IMR-90 (cell line): ENCODE measurements at regions not wholly inside any gene's neighbourhood (a gene's known extent, or its start where the extent isn't known, plus 50 kb on each side); places are given as distances from the start of the nearest gene placed in this dataset.

ENCODE experiments used
- ATAC-seq: fragments of 200-7000 bp; cut with Tn5 transposase; 2 replicates; pipeline ENCODE4 v1.9.1; 2020; ENCODE audit warnings: low read depth, mild to moderate bottlenecking, moderate library complexity
- BruUV-seq: library from RNA; stranded (reverse); fragments of 400-500 nt; replicated peaks from 2 replicates; lab custom pipeline; 2021; lab: Mats Ljungman, UMichigan
- CTCF ChIA-PET: fragments of 300-600 bp; formaldehyde crosslinking; extraction: SDS; loops from one replicate; lab custom pipeline; 2021; ENCODE audit warnings: antibody characterized with exemption; lab: Yijun Ruan, JAX
- POLR2A ChIA-PET: fragments of 300-600 bp; sonication (Branson Sonifier 250); formaldehyde crosslinking; loops from one replicate; lab custom pipeline; 2022; ENCODE audit warnings: antibody characterized with exemption; ENCODE audit not compliant: unreplicated experiment; lab: Charles Lee
- DNase-seq: peaks from one replicate; pipeline ENCODE4 v3.0.0; 2013
- H2AFZ ChIP-seq: replicated peaks from 2 replicates; pipeline ENCODE3; 2013; ENCODE audit warnings: low read length, mild to moderate bottlenecking; ENCODE audit not compliant: poor library complexity
- H2AK5ac ChIP-seq: 2 replicates; pipeline ENCODE4 v1.6.1; 2013; ENCODE audit warnings: low read depth, low read length, inconsistent platforms
- H2AK9ac ChIP-seq: replicated peaks from 2 replicates; pipeline ENCODE3; 2013; ENCODE audit warnings: mild to moderate bottlenecking, low read depth, low read length, moderate library complexity; ENCODE audit not compliant: poor library complexity
- H2BK120ac ChIP-seq: 2 replicates; pipeline ENCODE4 v1.6.1; 2013; ENCODE audit warnings: low read depth, low read length, inconsistent platforms
- H2BK15ac ChIP-seq: 3 replicates; pipeline ENCODE4 v1.6.1; 2013; ENCODE audit warnings: low read depth, low read length, inconsistent platforms
- H2BK20ac ChIP-seq: 2 replicates; pipeline ENCODE4 v1.6.1; 2013; ENCODE audit warnings: low read depth, mild to moderate bottlenecking, inconsistent platforms, low read length, moderate library complexity
- H2BK5ac ChIP-seq: 2 replicates; pipeline ENCODE4 v1.6.1; 2013; ENCODE audit warnings: mild to moderate bottlenecking, low read depth, low read length, inconsistent platforms; ENCODE audit not compliant: poor library complexity, severe bottlenecking
- H3K14ac ChIP-seq: replicated peaks from 2 replicates; pipeline ENCODE4 v1.6.1; 2013; ENCODE audit warnings: low read depth, low read length, inconsistent platforms
- H3K18ac ChIP-seq: 2 replicates; pipeline ENCODE4 v1.6.1; 2013; ENCODE audit warnings: low read depth, low read length, control low read depth
- H3K23ac ChIP-seq: 2 replicates; pipeline ENCODE4 v1.6.1; 2013; ENCODE audit warnings: low read depth, low read length, inconsistent platforms
- H3K27ac ChIP-seq: 2 replicates; pipeline ENCODE4 v1.5.1; 2013; ENCODE audit warnings: mild to moderate bottlenecking, control low read depth, low read length; ENCODE audit not compliant: insufficient read depth
- H3K27me3 ChIP-seq: 2 replicates; pipeline ENCODE4 v1.6.1; 2013; ENCODE audit warnings: low read length; ENCODE audit not compliant: control insufficient read depth, insufficient read depth
- H3K36me3 ChIP-seq: 2 replicates; pipeline ENCODE4 v1.6.1; 2013; ENCODE audit warnings: low read length, mixed read lengths; ENCODE audit not compliant: control insufficient read depth, insufficient read depth
- H3K4ac ChIP-seq: 2 replicates; pipeline ENCODE4 v1.6.1; 2013; ENCODE audit warnings: low read depth, low read length, inconsistent platforms
- H3K4me1 ChIP-seq: 2 replicates; pipeline ENCODE4 v1.6.1; 2013; ENCODE audit warnings: low read length, mixed read lengths; ENCODE audit not compliant: control insufficient read depth, insufficient read depth
- H3K4me2 ChIP-seq: 2 replicates; pipeline ENCODE4 v1.6.1; 2013; ENCODE audit warnings: low read depth, mild to moderate bottlenecking, control low read depth, low read length, moderate library complexity
- H3K4me3 ChIP-seq: 2 replicates; pipeline ENCODE4 v1.5.1; 2013; ENCODE audit warnings: low read depth, mild to moderate bottlenecking, control low read depth, low read length, moderate library complexity; ENCODE audit not compliant: insufficient read depth
- H3K56ac ChIP-seq: 2 replicates; pipeline ENCODE4 v1.6.1; 2013; ENCODE audit warnings: low read length, inconsistent platforms; ENCODE audit not compliant: insufficient read depth; ENCODE audit errors: extremely low read depth
- H3K79me1 ChIP-seq, 2 experiments: 2 replicates each; pipeline ENCODE4 v1.6.1; 2013; ENCODE audit warnings: low read length in 2 of 2, inconsistent platforms in 1 of 2, low read depth in 1 of 2
- H3K9ac ChIP-seq: 2 replicates; pipeline ENCODE4 v1.6.1; 2013; ENCODE audit warnings: low read depth, low read length, control low read depth
- H3K9me1 ChIP-seq: 2 replicates; pipeline ENCODE4 v1.6.1; 2013; ENCODE audit warnings: low read length, inconsistent platforms; ENCODE audit not compliant: insufficient read depth
- H3K9me3 ChIP-seq: 2 replicates; pipeline ENCODE4 v1.6.1; 2013; ENCODE audit warnings: low read length; ENCODE audit not compliant: control insufficient read depth, insufficient read depth
- H4K20me1 ChIP-seq: 2 replicates; pipeline ENCODE4 v1.6.1; 2013; ENCODE audit warnings: low read length, inconsistent platforms; ENCODE audit not compliant: insufficient read depth
- H4K5ac ChIP-seq: 2 replicates; pipeline ENCODE4 v1.6.1; 2013; ENCODE audit warnings: mild to moderate bottlenecking, low read depth, low read length, control low read depth
- H4K8ac ChIP-seq, 2 experiments: 2 replicates each; pipeline ENCODE4 v1.6.1; 2013; ENCODE audit warnings: low read depth in 2 of 2, low read length in 2 of 2, control low read depth in 1 of 2, inconsistent platforms in 1 of 2
- H4K91ac ChIP-seq: 2 replicates; pipeline ENCODE4 v1.6.1; 2013; ENCODE audit warnings: low read depth, low read length, inconsistent platforms; ENCODE audit not compliant: insufficient read depth
- BHLHE40 ChIP-seq: fragments of 150-350 bp; IDR thresholded peaks from 2 replicates; pipeline ENCODE4 v1.6.1; 2016; ENCODE audit warnings: mild to moderate bottlenecking, low read depth, low read length
- CEBPB ChIP-seq: IDR thresholded peaks from 2 replicates; pipeline ENCODE4 v1.6.1; 2012; ENCODE audit warnings: low read depth, low read length, improper control_type of control experiment
- CHD1 ChIP-seq: IDR thresholded peaks from 2 replicates; pipeline ENCODE4 v1.6.1; 2012; ENCODE audit warnings: low read depth, low read length, improper control_type of control experiment
- FOS ChIP-seq: fragments of 150-350 bp; IDR thresholded peaks from 2 replicates; pipeline ENCODE4 v1.6.1; 2016; ENCODE audit warnings: low read depth, low read length
- MAFK ChIP-seq: IDR thresholded peaks from 2 replicates; pipeline ENCODE4 v1.6.1; 2012; ENCODE audit warnings: low read depth, low read length, improper control_type of control experiment
- MAZ ChIP-seq: IDR thresholded peaks from 2 replicates; pipeline ENCODE4 v1.6.1; 2012; ENCODE audit warnings: low read depth, mild to moderate bottlenecking, low read length, improper control_type of control experiment, moderate library complexity, borderline replicate concordance
- MXI1 ChIP-seq: IDR thresholded peaks from 2 replicates; pipeline ENCODE4 v1.6.1; 2012; ENCODE audit warnings: low read depth, mild to moderate bottlenecking, low read length, moderate library complexity, borderline replicate concordance
- NFE2L2 ChIP-seq: fragments of 150-350 bp; IDR thresholded peaks from 2 replicates; pipeline ENCODE4 v1.6.1; 2016; ENCODE audit warnings: low read depth, mild to moderate bottlenecking, low read length
- POLR2A ChIP-seq: IDR thresholded peaks from 2 replicates; pipeline ENCODE4 v1.6.1; 2012; ENCODE audit warnings: mild to moderate bottlenecking, low read depth, low read length
- RAD21 ChIP-seq: IDR thresholded peaks from 2 replicates; pipeline ENCODE4 v1.6.1; 2012; ENCODE audit warnings: low read length, improper control_type of control experiment
- RCOR1 ChIP-seq: IDR thresholded peaks from 2 replicates; pipeline ENCODE4 v1.6.1; 2012; ENCODE audit warnings: mild to moderate bottlenecking, low read length, improper control_type of control experiment; ENCODE audit not compliant: insufficient replicate concordance
- RFX5 ChIP-seq: IDR thresholded peaks from 2 replicates; pipeline ENCODE4 v1.8.0; 2012; ENCODE audit warnings: low read depth, mild to moderate bottlenecking, low read length, moderate library complexity
- SMC3 ChIP-seq: fragments of 150-350 bp; IDR thresholded peaks from 2 replicates; pipeline ENCODE4 v1.6.1; 2016; ENCODE audit warnings: low read depth, mild to moderate bottlenecking, antibody characterized with exemption, low read length, moderate library complexity
- WGBS, 2 experiments: methylation state at CpG; one replicate each; pipeline versions ENCODE4 v1.1.5 to v1.1.7; 2013; ENCODE audit warnings: missing lambda C conversion rate in 2 of 2; ENCODE audit not compliant: insufficient read length in 1 of 2; ENCODE audit errors: extremely low coverage in 2 of 2; 5-methylcytosine and 5-hydroxymethylcytosine counted together
- dilution Hi-C: fragments of 300-500 bp; cut with HindIII; formaldehyde crosslinking; loops from one replicate; pipeline ENCODE4 v1.14.3; 2018; ENCODE audit warnings: low sequenced_read_pairs; ENCODE audit not compliant: unreplicated experiment
- in situ Hi-C: fragments of 300-500 bp; cut with MboI; formaldehyde crosslinking; loops from 3 replicates; pipeline ENCODE4 v1.14.3; 2019; ENCODE audit warnings: low sequenced_read_pairs, inconsistent platforms, mixed read lengths
- intact Hi-C: fragments of 100-400 bp; cut with micrococcal nuclease; formaldehyde crosslinking; loops from 2 replicates; pipeline ENCODE4 v1.10.0; 2022
- TF ChIP-seq, protein P1 (sequence below): fragments of 150-350 bp; IDR thresholded peaks from 2 replicates; pipeline ENCODE4 v1.6.1; 2017; ENCODE audit warnings: mild to moderate bottlenecking, antibody characterized with exemption, low read length, low read depth
- TF ChIP-seq, protein P2 (sequence below): fragments of 150-350 bp; IDR thresholded peaks from 2 replicates; pipeline ENCODE4 v1.6.1; 2016; ENCODE audit warnings: low read depth, mild to moderate bottlenecking, low read length, moderate library complexity, borderline replicate concordance
- TF ChIP-seq, protein P3 (sequence below): conservative IDR thresholded peaks from 2 replicates; pipeline ENCODE4 v1.5.1; 2012; ENCODE audit warnings: mild to moderate bottlenecking, low read depth, low read length, improper control_type of control experiment

DNA sequence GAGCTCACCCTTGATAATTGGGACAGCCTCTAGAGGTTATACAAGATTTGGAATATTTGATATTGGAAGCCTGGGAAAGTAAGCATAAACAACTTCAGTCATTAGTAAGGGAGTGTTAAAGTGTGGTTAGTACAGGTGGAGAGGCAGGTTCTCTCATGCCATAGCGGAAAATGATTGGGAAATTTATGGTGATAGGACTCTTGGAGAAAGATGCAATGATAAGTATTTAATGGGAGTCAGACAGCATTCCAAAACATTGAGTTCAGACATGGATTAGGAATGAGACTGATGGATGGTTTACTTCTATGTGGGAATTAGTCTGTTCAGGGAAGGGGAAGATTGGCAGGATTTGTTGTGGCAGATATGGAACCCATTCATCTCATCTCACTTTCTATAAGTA lies 152.7 kb downstream of the MCHR2 start:
- Histone ChIP-seq H4K8ac (no peak overlapping the region), H4K20me1 (no peaks in the 10 kb centered on the region), H2BK120ac (no peak overlapping the region), H2AK9ac (no peak overlapping the region), H3K23ac (no peak overlapping the region), H2BK5ac (no peak overlapping the region), H2AK5ac (no peak overlapping the region), H3K79me1 (no peaks in the 10 kb centered on the region), H3K9me1 (no peaks in the 10 kb centered on the region), H3K4me1 (peaks cover under 1% of the 10 kb centered on the region; the same call in 1 of the 2 replicates), H3K18ac (no peak overlapping the region), H3K56ac (no peak overlapping the region), H3K27me3 (peaks cover 6% of the 10 kb centered on the region), H3K4ac (no peak overlapping the region), H2AFZ (no peak overlapping the region), H2BK20ac (no peak overlapping the region), H3K36me3 (no peaks in the 10 kb centered on the region), H3K14ac (no peak overlapping the region), H3K9ac (no peak overlapping the region), H3K4me2 (no peak overlapping the region), H3K27ac (no peak overlapping the region), H4K91ac (no peak overlapping the region), H3K9me3 (no peaks in the 10 kb centered on the region), H2BK15ac (no peak overlapping the region), H4K5ac (no peak overlapping the region), H3K4me3 (no peak overlapping the region)
- intact Hi-C loops (no loop called here), dilution Hi-C loops (no loop called here), in situ Hi-C loops (no loop called here)
- POLR2A ChIA-PET: no interaction called here
- no peak for ATAC-seq
- WGBS, 2 experiments: no CpG with 5 or more reads among the region's 1 CpG
- no peak for TF ChIP-seq CEBPB
- TF ChIP-seq SMC3: no peak
- no peak for TF ChIP-seq BHLHE40
- no peak for TF ChIP-seq FOS
- no peak for TF ChIP-seq MAFK
- no peak for TF ChIP-seq RCOR1
- no peak for TF ChIP-seq NFE2L2
- TF ChIP-seq, protein P1, sequence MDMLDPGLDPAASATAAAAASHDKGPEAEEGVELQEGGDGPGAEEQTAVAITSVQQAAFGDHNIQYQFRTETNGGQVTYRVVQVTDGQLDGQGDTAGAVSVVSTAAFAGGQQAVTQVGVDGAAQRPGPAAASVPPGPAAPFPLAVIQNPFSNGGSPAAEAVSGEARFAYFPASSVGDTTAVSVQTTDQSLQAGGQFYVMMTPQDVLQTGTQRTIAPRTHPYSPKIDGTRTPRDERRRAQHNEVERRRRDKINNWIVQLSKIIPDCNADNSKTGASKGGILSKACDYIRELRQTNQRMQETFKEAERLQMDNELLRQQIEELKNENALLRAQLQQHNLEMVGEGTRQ: no peak
- TF ChIP-seq MXI1: no peak
- TF ChIP-seq CHD1: no peak
- no peak for TF ChIP-seq RFX5
- TF ChIP-seq, protein P2, sequence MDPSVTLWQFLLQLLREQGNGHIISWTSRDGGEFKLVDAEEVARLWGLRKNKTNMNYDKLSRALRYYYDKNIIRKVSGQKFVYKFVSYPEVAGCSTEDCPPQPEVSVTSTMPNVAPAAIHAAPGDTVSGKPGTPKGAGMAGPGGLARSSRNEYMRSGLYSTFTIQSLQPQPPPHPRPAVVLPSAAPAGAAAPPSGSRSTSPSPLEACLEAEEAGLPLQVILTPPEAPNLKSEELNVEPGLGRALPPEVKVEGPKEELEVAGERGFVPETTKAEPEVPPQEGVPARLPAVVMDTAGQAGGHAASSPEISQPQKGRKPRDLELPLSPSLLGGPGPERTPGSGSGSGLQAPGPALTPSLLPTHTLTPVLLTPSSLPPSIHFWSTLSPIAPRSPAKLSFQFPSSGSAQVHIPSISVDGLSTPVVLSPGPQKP: no peak
- TF ChIP-seq POLR2A: no peak
- no peak for TF ChIP-seq MAZ
- TF ChIP-seq, protein P3, sequence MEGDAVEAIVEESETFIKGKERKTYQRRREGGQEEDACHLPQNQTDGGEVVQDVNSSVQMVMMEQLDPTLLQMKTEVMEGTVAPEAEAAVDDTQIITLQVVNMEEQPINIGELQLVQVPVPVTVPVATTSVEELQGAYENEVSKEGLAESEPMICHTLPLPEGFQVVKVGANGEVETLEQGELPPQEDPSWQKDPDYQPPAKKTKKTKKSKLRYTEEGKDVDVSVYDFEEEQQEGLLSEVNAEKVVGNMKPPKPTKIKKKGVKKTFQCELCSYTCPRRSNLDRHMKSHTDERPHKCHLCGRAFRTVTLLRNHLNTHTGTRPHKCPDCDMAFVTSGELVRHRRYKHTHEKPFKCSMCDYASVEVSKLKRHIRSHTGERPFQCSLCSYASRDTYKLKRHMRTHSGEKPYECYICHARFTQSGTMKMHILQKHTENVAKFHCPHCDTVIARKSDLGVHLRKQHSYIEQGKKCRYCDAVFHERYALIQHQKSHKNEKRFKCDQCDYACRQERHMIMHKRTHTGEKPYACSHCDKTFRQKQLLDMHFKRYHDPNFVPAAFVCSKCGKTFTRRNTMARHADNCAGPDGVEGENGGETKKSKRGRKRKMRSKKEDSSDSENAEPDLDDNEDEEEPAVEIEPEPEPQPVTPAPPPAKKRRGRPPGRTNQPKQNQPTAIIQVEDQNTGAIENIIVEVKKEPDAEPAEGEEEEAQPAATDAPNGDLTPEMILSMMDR: no peak
- TF ChIP-seq RAD21: no peak
- CTCF ChIA-PET: no interaction called here
- no TSS peak for BruUV-seq
- no peak for DNase-seq
